ENCODE measurements at regions not wholly inside any gene's neighbourhood (a gene's known extent, or its start where the extent isn't known, plus 50 kb on each side); places are given as distances from the start of the nearest gene placed in this dataset.

GRCh38 chr6:44062771-44063560, 64.3 kb downstream of the MRPL14 start:
- peak overlapping the region; percentile 100 for H3K27ac ChIP-seq
- no peak for DNase-seq (ENCODE audit: low read depth, low spot score)

GRCh38 chr6:44062105-44062770, 65.0 kb downstream of the MRPL14 start:
- peak overlapping the region; percentile 100 for H3K27ac ChIP-seq
- DNase-seq (ENCODE audit: low read depth, low spot score): no peak

DNA sequence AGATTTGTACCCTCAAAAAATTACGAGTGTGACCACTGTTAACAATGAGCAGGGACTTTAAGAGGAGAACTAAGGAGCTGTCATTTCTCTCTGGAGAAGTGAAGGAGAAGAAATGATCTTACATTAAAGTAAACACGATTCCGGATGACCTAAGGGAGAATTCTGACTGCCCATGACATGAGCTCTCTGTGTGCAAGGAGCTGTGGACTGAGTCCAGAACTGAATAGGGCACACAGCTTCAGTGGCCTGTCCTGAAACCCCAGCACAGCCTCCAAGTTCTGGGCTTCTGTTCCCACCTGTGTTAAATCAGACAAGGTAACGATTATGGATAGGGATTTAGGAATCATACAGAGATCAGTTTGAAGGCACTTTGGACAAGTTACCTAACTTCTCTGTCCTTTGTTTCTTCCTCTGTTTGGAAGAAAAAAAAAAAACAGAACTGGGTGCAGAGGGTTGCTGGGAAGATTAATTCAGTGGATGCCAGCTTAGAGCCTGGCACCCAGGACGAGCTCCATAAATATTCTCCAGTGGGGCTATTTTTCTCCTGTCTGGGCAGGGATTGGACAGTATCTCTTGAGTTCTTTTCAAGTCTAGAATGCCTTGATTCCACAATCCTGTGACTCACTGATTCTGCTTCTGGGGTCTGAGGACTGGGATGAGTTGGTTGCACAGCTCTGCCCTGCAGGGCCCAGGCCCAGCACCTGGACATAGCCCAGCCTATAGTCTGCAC, 65.7 kb downstream of the MRPL14 start:
- no peak for DNase-seq (ENCODE audit: low read depth, low spot score)
- H3K27ac ChIP-seq: peak overlapping the region; percentile 100

GRCh38 chr6:44060612-44061374, 66.5 kb downstream of the MRPL14 start:
- DNase-seq (ENCODE audit: low read depth, low spot score): no peak
- H3K27ac ChIP-seq: peak overlapping the region; percentile 100

DNA sequence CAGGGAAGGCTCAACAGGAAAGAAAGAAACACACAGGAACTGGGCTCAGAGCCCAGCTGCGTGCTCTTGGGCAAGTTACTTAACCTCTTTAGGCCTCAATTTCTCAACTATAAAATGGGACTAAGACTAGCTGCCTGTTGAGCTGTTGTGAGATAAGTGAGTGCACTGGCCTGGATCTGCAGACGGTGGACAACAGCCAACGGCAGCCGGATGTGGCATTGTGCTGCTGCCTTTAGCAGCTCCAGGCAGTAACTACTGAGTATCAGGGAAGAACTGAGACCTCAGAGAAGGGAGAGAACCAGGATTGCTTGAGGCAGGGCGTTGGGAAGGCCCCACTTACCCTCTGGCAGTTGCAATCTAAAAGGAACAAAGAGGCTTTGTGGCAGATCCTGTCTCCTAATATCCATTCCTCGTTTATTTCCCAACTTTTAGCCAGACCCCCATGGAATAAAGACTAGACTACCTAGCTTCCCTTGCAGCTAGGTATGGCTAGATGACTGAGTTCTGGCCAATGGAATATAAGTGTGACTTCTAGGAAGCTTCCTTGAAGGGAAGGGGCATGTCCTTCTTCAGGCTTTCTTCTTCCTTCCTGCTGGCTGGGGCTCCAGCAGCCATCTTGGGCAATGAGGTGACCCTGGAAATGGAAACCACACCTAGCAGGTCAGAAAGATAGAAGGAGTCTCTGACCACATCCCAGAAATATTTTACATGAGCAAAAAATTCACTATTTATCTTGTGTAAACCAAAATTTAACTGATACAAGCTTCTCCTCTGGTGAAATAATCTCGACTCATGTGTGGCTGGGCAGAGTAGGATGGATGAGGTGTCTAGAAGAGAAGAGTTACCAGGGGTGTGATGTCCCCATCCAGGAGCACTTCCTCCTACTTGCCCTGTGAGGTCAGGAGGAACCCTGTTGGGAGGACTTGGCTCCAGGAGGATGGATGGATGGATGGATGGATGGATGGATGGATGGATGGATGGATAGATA, 67.6 kb downstream of the MRPL14 start:
- no peak for DNase-seq (ENCODE audit: low read depth, low spot score)
- H3K27ac ChIP-seq: peak overlapping the region; percentile 100

DNA sequence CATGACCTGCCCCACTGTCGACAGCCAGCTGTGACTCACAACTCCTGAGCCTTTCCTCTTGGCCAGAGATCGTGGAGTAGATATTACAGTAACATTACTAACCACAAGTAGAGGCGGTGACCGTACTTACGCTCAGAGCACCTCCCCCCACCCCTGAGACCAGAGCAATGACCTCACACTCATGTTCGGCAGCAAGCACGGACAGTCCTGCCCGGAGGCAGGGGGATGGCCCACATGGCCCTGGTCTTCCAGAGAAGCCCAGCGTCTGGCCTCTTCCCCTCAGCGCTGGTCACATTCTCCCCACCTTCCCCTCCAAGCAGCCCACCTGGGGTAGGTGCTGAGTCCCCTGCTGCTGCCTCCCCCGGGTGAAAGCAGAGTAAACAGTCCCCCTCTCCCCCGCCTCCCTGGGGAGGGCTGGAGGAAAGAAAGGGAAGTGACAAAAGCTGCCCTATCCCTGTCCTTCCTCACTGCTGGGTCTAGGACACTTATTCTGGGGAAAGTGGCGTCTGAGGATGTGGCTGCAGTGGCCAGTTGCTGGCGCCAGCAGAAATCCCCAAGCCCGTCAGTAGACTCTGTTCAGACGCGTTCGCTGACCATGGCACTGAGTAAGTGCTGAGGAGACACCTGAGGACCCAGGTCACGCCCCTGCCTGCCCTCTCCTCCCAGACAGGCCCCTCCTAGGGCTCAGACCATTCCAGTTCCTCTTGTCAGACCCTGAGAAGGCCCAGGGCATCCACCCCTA, 68.5 kb downstream of the MRPL14 start:
- H3K27ac ChIP-seq: peak overlapping the region; percentile 100
- DNase-seq (ENCODE audit: low read depth, low spot score): peak; percentile 96

- peak overlapping the region; percentile 100 for H3K27ac ChIP-seq
- DNase-seq (ENCODE audit: low read depth, low spot score): no peak
Measured at GRCh38 chr6:44057931-44058616, 69.2 kb downstream of the MRPL14 start.

DNA sequence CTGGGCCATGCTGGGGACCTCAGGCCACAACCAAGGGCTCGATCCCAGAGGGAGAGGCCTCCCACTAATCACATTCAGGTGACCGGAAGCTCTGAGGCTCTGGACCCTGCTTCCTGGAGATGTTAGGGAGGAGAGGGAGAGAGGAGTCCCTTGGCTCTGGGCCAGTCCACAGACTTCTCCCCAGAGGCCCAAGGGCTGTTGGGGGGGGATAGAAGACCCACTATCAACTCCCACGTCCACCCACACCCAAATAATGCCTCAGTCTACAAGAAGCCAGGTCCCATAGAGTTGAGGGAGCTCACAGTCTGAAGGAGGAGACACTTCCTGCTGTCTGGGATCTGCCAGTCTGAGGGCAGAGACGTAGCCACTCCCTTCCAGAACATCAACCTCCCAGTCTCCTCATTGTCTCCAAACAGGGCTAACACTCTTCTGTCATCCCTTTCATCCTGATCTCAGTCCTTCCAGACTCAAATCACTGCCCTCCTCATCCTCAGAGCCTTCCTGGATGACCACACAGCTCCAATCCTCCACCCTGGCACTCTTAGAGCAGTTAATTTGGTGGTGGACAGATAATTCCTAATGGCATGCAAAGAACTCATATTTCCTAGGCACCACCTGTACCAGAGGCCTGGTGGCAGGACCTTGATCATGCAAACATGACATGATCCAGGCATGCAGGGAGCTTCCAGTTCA, 69.9 kb downstream of the MRPL14 start:
- DNase-seq (ENCODE audit: low read depth, low spot score): no peak
- H3K27ac ChIP-seq: peak overlapping the region; percentile 100

- no peak for DNase-seq (ENCODE audit: low read depth, low spot score)
- H3K27ac ChIP-seq: peak overlapping the region; percentile 100
Measured at GRCh38 chr6:44056392-44057237, 70.6 kb downstream of the MRPL14 start.

DNA sequence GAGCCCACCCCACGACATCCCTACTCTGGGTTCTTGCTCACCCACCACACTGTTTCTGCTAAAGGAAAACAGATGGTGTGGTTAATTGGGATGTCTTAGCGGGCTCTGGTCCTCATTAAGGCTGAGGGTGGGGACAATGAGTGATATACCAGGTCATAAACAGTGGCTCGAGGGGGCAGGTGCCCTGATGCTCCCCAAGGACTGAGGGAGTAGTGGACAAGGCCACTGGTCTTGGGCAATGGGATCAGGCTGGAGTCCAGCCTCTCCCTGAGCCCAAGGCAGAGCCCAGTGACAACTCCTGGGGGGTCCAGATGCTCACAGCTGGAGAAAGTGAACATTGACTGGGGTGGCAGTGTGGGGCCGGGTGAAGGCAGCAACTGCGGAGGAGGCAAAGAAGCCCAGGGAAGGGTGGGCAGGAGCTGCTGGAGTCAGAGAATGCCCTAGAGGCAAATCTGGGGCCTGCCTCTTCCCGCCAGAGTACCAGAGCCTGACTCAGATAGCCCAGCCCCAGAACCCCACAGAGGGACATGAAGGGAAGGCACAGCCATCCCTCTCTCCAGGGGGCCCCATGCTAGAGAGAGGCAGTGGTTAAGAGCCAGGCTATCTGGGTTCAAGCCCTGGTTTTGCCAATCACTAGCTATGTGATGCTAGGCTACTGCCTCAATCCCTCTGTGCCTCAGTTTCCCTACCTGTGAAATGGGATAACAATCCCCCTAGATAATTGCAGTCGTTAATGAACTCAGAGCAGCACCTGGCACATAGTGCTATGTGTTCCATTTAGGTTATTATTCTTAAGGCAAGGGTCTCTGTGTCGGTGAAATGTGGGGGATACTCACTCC, 72.3 kb downstream of the MRPL14 start:
- no peak overlapping the region for H3K27ac ChIP-seq
- DNase-seq (ENCODE audit: low read depth, low spot score): no peak

DNA sequence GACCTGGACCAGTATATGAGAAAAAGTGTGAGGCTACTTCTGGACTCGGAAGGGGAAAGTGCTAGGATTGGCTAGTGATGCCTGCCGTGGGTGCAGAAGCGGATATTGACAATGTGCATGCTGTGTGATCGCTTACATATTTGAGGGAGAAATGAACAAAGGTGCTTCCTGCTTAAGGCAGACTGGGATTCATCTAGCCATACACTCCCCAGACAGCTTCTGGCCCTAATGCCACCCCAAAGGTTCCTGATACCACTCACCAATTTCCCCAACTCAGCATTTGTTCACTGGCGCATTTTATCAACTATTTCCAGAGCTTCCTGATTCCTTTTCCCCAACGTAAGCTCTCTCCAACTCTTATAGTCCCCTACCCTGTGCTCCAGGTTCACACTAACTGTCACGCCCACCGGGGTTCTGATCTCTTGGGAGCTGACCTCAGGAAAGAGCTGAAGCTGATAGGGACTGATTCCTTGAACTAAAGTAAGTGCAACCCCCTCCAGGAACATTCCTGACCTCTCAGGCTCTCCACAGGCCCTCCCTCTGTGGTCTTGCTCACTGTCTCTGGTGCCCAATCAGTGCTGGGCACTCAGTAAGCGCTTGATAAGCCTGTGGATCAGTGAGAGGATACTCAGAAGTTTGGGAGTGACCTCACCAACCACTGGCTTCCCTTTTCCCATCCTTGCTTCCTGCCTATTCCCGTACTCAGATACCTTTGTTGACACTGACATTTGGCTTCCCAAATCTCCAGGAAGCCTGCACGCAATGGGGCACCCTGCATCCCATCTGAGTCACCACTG, 73.3 kb downstream of the MRPL14 start:
- H3K27ac ChIP-seq: no peak overlapping the region
- DNase-seq (ENCODE audit: low read depth, low spot score): no peak

GRCh38 chr6:44053106-44053756, 74.0 kb downstream of the MRPL14 start:
- no peak overlapping the region for H3K27ac ChIP-seq

GRCh38 chr6:44052419-44053023, 74.7 kb downstream of the MRPL14 start:
- no peak for DNase-seq (ENCODE audit: low read depth, low spot score)
- H3K27ac ChIP-seq: no peak overlapping the region

More at GRCh38 chr6:44053106-44053756, 74.0 kb downstream of the MRPL14 start:
- DNase-seq (ENCODE audit: low read depth, low spot score): no peak

DNA sequence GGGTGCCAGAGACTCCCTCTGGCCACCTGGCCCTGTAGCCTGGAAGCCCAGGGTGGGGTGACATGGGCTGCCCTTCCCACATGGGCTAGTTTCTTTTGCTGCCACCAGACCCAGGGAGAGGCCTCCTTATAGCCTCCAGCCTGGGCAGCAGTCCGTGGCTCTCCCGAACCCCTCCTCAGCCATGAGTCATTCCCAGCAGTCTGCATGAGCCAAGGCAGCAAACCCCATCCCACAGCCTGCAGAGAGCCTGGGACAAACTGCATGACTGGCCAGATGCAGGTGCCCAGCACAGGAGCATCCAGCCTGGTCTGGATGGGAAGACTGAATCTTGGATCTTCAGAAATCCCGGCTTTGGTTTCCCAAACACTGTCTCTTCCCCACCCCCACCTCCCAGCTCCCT, 75.7 kb downstream of the MRPL14 start:
- peak overlapping the region; percentile 80 for H3K27ac ChIP-seq
- no peak for DNase-seq (ENCODE audit: low read depth, low spot score)
